DMS114 treated with DMSO at 0.1 percent for 48 hours (cell line): ENCODE measurements at regions not wholly inside any gene's neighbourhood (a gene's known extent, or its start where the extent isn't known, plus 50 kb on each side); places are given as distances from the start of the nearest gene placed in this dataset.

Source experiments
- DNase-seq: peaks from one replicate; lab custom pipeline; 2025; ENCODE audit not compliant: unreplicated experiment; lab: John Stamatoyannopoulos, UW

DNA sequence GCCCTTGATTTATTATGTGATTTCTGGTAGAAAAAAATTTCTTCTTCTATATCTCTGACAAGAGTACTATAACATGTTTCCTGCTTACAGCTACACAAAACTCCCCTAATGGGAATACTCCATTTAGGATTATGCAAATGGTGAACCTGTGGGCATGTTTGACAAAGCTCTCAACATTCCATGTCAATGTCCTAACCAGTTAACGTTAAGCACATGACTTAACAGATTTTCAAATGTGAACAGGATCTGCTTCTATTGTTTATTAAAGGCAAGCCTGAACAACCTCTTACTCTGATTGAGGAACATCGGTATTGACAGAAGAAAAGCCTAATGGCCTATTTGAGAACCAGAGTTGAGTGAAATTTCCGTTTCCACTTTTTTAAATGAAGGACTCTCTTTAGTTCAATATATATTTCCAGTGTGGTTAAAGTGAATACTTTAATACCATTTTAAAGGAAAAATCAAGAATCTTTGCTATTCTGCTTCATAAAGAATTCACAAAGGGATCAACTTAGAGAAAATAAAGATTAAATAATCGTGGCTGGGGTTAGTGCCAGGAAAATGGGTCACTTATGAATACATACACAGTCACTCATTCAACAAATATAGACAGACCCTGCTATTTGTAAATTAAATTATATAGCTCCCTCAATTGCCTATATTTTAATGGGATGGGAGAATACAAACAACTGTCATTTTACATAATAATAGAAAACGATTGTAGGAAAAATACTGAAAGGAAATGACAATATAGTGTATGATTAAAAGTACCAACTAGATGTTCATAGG lies 300.3 kb upstream of the CBLB start:
- DNase-seq = no peak

DNA sequence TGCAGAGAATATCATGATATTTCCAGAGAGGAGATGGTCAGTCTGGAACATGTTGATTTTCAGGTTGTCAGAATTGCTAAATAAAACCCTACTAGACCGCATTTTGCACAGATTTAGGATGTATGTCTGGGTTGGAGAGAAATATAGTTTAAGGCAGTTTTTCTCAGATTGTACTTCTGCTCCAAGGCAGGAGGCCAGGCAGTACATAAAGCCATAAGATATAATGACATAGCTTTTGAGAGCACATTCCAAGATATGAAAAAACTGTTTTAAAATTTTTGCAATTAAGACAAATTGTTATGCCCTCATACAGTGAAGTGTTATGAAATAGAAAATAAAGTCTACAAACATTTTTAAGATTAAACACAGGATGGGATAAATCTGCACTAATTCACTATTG lies 301.8 kb upstream of the CBLB start:
- DNase-seq = no peak

DNA sequence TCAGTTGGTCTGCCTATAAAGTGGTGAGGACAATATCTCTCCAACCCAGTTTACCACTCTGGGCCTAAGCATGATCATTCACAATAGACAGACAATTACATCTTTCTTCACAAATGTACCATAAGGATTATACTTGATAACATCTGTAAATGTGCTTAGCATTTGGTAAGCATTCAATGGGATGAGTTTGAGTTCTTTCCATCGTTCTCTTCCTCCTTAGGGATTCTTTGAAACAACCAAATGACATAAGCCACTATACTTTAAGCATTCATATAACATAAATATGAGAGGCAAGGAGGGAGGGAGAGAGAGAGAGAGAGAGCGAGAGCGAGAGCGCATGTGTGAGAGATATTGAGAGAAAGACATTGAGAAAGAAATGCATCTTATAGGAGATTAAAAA lies 303.3 kb upstream of the CBLB start:
- DNase-seq = no peak

DNA sequence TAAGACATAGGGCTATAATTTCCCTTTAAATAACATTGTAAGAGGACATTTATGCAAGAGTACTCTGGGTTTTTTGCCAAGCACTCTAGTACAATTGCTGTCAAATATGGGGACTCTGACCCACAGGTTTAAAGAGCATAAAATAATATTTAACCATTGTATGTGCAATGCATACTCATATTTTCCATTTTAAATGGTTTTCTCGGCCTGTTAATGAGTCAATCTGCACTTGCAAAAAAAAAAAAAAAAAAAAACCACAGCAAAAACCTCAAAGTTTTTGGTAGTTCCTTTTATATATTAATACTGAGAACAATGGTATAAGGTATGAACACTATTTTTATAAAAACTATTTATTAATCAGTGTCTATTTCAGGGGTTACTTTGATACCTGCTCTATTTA lies 304.0 kb upstream of the CBLB start:
- no peak for DNase-seq

DNA sequence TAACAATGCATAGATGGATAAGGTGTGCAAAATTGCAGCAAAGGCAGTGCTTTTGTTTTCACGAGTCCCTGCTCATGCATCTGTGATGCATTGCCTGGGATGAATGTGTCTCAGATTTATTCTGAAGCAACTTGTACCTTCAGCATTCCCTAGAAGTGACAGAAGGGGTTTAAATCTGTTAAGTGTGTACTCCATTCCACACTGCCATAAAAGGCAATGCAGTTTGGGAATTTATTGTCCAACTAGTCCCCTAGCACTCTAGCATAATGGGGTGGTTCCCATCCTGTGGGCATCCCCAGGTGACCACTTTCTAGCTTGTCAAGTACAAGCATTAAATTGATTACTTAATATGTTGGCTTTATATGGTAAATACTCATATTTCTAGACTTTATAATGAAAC lies 306.5 kb upstream of the CBLB start:
- DNase-seq = no peak

DNA sequence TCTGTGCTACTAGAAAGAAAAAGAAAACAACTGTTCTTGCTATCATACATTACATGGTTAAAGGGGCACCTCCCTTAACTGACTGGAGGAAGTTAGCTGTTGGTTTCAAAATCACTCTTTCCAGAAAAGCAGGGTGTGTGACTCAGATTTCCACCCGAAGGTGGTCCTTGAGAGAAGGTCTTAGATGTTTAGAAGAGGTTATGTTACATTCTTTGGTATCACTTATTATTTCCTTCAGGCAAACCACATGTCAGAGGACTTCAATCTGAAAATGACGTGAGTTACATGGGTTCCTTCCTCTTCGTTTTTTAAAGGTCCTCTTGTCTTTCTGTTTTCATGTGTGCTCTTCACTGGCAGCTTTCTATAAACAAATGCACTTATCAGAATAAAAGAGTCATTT lies 307.9 kb upstream of the CBLB start:
- DNase-seq = no peak

DNA sequence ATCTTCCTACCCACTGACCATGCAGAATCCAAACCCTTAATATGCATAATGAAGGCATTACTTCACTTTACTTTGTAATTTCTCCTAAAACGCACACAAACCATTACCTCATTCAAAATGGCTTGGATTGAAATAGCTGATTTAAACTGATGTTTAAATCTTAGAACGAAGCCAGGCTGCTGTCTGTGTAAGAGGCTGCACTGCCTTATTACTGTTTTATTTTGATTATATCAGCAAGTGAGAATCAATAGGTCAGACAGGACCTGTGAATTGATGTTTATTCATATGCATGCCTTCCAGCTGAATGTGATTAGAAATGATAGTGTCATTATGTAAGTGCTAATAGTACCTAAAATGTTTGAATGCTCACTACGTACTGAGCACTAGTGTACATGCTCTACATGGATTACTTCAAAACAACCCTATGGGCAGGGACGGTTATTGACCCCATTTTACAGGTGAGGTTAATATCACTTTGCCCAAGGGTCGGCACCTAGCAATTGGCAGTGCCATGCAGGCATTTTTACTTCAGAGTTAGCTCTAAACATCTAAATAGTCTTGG lies 314.2 kb upstream of the CBLB start:
- DNase-seq = no peak

DNA sequence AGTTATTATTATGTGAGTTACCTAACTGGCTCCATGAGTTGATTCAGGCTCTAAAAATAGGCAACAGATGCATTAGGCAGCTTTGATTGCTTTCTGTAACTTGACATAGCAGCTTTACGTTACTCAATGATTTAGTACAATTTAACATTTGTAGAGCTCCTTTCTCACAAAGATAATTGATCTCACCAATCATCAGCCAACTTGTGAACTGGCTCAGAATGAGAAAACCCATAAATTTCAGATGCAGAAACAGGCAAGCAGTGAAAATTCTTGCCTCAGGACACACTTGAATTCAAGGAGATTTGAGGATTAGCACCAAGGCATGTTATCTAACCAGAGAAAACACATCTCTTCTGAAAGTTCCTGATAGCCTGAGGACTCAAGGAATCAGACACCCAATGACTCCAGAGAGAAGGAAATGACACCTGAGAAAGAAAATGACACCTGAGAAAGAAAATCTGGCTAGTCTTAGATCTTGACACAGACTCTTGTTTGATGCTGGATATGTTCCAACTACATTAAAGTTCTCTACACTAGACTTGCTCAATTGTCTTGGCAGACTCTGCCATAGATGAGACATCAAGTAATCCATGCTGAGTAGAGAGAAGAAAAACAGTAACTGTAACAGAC lies 315.1 kb upstream of the CBLB start:
- DNase-seq = no peak

DNA sequence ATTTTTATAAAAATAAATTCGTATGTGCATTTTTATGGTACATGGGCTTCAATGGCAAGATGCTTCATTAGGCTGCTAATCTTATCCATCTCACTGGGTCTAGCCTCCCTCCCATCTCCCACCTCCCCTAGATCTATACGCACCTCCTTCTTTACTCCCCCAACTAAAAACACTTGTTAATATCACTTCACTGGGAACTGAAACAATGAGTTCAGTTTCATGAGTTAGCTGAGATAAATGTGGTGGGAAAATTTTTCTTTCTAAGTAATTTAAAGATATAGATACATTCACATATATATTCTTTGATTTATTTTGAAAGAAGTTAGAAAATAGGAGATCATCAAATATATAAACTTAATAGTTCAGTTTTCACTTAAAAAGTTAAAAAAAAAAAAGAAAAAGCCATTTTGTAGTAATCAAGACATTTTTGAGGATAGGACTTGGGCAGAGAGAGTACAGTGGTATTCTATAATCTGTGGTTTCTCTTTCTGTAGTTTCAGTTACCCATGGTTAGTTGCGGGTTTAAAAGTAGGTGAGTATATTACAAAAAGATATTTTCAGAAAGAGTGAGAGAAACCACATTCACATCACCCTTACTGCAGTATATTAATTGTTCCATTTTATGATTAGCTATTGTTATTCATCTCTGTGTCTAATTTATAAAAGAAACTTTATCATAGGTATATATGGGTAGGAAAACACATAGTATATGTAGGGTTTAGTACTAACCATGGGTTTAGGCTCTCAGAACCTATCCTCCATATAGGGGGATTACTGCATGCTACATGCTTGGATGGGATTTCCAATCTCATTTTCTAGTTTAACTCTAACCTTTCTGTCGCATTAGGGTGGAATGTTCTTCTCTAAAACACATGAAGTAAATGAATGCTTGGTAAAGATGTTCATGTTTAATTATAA lies 316.0 kb upstream of the CBLB start:
- DNase-seq = no peak

DNA sequence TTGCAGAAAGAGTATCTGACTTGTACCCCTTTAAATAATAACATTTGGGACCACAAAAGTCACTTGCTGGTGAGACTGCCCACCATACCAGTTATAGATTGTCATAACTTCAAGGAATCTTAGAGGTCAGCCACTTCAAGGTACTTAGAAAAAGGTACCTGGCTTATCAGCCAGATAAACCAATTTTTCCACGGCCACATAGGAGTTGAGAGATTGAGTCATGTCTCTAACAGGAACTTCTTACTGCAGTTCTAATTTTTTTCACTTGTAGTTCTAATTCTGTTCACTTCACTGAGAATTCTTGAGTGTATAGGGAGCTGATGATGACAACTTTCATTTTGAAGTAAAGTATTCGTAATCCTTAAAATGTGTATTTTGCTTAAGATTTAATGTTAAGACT lies 317.1 kb upstream of the CBLB start:
- DNase-seq = no peak

DNA sequence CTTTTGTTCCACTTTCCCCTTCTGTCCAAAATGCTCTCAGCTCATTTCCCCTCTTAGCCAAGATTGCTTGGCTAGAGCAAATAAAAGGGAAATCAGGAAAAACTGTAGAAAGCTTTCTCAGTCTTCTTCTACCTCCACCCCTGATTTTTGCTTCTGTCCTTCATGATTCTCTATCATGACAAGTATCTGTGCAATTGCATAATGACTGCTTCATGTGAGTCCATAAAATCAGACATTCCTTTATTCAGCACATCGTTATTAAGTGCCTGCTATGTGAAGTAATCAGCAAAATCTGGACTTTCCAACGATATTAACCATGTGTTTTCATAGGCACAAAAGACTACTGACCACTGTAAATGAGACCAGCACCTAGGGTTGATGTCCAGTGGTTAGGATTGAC lies 321.5 kb upstream of the CBLB start:
- DNase-seq = no peak

DNA sequence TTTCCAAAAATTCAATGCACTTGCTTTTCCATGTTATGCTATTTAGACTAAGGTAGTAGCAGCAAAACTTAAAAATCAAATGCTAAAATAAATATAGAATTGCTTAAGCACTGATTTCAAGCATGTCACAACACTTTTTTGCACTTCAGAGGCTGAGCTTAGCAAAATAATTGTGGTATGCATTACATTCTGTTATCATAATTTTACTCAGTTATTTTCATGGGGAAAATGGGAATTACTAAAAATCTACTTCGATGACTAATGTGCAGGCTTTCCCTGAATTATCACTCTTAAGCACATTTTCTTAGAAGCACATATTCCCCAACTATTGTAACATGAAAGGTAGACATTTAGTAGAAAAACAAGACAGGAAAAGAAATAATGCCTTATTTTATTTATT lies 322.4 kb upstream of the CBLB start:
- DNase-seq = no peak

DNA sequence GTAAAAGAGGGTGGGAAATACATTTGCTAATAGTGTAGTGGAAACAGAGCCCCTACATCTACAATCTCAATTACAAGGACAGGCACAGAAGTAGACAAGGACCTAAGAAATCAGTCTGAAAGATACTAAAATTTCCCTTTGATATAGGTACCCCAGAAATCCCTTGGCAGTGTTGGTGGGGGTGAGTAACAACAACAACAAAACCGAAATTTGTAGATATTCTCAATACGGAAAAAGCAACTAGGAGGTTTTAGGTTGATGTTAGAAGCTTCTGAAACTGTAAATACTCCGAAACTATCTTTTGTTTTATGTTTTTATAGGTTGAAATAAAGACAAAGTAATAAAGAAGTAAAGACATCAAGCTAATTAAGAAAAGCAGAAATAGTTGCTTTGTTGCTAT lies 323.1 kb upstream of the CBLB start:
- no peak for DNase-seq

DNA sequence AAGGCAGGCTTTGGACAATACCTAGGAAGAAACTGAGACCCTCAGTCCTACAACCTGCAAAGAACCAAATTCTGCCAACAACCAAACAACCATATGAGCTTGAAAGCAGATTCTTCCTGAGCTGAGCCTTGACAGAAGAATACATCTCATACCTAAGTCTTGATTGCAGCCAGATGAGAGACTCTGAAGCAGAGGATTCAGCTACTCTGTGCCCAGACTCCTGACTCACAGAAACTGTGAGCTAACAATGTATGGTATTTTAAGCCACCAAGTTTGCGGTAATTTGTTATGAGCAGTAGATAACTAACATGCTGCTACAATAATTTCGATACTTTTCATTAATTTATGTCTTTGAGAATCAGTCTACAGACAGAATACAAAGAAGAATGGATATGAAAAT lies 325.1 kb upstream of the CBLB start:
- DNase-seq = no peak

DNA sequence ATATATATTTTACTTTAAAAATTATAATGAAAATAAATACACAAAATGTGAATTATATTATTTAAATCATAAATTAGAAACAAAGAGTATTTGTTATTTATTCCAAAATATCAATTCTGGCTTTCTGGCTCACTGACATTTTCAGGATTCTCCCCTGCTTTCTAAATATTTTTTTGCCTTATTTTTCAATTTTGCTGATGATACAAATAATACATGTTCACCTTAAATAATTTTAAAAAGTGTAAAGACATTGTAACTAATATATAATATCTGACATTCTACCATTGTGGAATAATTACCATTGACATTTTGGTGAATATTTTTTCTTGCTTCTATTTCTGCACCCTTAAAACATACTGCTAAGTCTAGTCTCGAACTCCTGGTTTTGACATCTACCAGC lies 325.9 kb upstream of the CBLB start:
- no peak for DNase-seq

DNA sequence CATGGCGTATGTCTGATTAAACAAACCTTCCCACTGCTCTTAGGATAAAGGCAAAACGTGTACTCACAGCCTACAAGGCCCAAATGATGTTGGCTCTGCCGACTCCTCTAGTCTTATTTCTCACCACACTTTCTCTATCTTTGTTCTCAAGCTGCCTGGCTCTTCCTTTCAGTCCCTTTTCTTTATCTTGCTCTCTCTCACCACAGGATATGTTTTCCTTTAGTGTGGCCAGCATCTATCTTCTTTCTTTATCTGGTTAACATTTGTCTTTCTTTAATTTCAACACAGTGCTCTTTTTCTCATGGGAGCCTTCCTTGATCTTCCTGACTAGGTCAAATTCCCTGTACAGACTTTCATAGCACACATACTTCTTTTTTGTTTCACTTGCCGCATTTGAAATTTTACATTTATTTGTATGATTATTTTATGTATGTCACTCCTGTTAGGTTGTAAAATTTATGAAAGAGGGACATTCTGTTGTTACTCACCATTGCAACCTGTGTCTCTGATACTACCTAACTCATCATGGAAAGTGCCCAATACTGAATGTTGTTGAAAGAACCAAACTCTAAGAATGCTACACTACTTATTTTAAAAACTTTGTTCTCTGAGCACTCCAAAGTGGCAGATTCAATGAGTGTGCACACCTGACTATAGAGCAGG lies 328.9 kb upstream of the CBLB start:
- no peak for DNase-seq

DNA sequence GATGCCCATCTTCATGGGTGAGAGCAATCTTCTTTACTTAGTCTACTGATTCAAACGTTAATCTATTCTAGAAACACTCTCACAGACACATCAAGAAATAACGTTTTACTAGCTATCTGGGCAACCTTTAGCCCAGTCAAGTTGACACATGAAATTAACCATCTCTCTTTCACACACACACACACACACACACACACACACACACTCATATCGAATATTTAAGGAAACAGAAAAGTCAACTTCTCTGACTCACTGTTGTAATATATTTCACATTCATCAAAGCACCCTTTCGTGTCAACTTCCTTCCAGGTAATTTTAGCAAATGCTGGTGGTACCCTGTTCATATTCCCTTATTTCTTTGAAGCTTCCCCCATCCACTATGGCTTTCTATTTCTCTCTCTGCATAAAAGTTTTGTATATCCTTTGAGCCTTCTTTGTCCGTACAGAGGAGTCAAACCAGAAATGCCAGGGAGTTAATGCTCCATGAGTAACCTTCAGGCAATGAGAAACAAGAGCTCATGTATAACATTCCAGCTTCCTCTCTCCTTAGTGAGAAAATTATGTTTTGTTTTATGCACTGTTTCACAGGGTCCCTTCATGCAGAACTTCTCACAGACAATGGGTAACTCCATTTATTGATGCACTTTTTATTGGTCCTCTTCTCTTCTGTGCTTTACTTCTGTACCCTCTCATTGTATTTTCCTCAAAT lies 335.5 kb upstream of the CBLB start:
- DNase-seq = no peak

DNA sequence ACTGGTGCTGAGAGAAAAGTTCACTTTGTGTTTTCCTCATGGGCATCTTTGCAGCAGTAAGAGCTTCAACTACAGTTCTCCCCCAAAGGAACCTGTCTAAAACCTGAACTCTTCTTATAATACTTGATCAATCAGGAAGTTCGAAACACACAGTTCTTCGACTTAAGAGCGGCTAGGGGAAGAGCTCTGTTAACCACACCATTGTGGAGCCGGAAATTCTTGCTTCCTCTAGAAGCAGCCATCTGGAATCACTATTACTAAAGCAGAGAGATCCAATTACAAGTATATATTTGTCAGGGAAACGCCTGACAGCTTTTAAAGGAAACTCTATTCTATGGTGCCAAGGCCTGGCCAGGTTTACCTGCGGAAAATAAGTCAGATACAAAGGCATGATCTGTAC lies 337.3 kb upstream of the CBLB start:
- no peak for DNase-seq

DNA sequence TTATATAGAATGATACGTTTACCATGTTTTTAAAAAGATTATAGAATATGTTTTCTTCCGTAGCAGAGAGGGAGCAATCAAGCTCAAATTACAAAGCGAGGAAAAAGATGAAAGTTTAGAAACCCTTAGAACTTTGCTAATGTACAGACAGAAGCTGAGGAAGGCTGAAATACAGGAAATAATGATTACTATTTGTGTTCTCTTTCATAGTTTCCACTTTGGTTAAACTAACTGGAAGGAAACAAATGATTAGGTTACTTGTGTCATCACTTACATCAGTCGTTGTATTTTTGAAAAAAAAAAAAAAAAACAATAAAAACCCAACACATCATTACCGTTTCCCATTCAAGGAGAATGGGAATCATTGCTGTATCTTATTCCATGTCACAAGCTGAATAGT lies 337.8 kb upstream of the CBLB start:
- DNase-seq = no peak

DNA sequence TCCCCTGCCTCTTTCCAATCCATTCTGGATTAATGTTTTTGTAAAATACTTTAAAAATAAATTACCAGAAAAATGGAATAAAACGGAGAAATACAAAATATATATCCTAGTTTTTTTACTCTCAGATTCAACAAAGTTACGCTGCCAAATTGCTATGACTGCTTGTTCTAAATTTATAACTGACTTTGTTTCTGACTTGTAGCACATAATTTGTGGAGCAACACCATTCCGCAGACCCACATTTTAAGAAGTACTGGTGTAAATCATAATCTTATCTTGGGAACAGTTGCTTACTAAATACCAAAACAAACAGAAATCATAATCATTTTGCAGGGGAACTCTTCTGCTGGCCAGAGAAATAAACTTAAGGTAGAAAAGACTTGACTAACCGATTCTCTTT lies 339.4 kb upstream of the CBLB start:
- no peak for DNase-seq

DNA sequence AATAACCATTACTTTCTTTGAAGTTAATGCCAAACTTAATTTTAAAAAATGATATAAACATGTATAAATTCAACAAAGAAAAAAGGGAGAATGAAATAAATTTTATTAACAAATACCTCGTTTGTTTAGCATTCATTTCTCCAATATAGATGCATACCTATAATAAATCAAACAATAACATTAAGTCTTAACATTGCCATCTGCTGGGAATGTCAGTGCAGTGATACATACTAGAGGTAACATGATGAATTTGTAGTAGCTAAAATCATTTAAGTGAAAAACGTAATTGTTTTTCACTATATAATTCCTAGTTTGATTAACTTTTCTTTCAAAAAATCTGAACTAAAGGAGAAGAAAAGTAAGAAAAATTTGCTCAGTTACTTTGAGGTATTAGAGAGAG lies 340.2 kb upstream of the CBLB start:
- DNase-seq = no peak
